ENCODE measurements at regions not wholly inside any gene's neighbourhood (a gene's known extent, or its start where the extent isn't known, plus 50 kb on each side); places are given as distances from the start of the nearest gene placed in this dataset.
A peak's percentile ranks its signal among the peaks of the same experiment; 100 is the strongest.

DNA sequence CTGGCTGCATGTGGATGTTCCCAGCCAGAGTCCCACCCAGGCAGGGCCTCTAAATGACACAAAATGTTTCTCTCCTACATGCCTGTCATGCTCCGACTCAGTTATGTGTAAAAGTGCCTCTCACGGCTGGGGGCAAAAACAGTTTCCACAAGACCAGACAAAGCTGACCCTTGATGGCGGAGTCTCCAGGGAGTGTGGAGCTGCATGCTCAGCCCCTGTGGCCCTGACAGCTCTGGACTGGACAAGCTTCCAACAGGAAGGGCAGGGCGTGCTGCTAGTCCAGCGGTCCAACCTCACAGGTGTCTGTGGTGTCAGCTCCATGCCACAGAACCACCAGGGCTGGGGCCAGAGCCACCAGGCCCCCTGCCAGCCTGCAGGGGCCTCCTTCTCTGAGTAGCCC, 149.6 kb downstream of the CRYBB2 start:
- Histone ChIP-seq H3K27me3 (no peaks in the 10 kb centered on the region), H3K4me3 (no peak overlapping the region), H3K9me3 (no peaks in the 10 kb centered on the region), H3K4me1 (peaks cover 0 to 11% (median 2%) of the 10 kb centered on the region in 4 donors), H3K36me3 (peaks cover 0 to 9% (median 0%) of the 10 kb centered on the region in 4 donors), H3K27ac (no peak overlapping the region)
- no peak for ATAC-seq
- DNase-seq, result no peak
- intact Hi-C loops (cut with DNase I), result no loop called here
- TF ChIP-seq, protein P1, sequence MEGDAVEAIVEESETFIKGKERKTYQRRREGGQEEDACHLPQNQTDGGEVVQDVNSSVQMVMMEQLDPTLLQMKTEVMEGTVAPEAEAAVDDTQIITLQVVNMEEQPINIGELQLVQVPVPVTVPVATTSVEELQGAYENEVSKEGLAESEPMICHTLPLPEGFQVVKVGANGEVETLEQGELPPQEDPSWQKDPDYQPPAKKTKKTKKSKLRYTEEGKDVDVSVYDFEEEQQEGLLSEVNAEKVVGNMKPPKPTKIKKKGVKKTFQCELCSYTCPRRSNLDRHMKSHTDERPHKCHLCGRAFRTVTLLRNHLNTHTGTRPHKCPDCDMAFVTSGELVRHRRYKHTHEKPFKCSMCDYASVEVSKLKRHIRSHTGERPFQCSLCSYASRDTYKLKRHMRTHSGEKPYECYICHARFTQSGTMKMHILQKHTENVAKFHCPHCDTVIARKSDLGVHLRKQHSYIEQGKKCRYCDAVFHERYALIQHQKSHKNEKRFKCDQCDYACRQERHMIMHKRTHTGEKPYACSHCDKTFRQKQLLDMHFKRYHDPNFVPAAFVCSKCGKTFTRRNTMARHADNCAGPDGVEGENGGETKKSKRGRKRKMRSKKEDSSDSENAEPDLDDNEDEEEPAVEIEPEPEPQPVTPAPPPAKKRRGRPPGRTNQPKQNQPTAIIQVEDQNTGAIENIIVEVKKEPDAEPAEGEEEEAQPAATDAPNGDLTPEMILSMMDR (IDR thresholded peaks at IDR 0.05), result no peak
- no CpG with 5 or more reads among the region's 5 CpGs for WGBS (ENCODE audit: insufficient coverage, low coverage, low lambda C conversion rate, missing lambda C conversion rate)

DNA sequence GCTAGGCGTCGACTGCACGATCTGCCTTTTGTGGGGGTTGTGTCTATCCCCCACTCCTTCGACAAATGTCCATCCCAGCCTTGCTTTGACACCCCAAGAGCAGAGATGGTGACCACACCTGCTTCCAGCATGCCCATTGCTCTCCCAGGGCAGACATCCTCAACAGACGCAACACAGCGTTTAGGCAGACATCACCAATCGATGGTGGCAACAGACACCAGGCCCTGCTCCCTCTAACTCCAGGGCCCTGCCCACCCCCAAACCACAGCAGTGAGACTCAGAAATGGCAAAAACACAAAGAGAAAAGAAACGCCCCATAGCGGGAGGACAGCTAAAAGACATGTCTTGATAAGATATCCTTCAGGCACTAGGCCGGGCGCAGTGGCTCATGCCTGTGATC, 150.9 kb downstream of the CRYBB2 start:
- 92% methylated on average over 10 of the region's 11 CpGs for WGBS (ENCODE audit: insufficient coverage, low coverage, low lambda C conversion rate, missing lambda C conversion rate)
- Histone ChIP-seq H3K27ac (no peak overlapping the region), H3K4me3 (no peak overlapping the region), H3K36me3 (peaks cover 0 to 9% (median 0%) of the 10 kb centered on the region in 4 donors), H3K9me3 (no peaks in the 10 kb centered on the region), H3K27me3 (no peaks in the 10 kb centered on the region), H3K4me1 (no peaks in the 10 kb centered on the region)
- TF ChIP-seq POLR2A (IDR thresholded peaks at IDR 0.05), result no peak
- TF ChIP-seq, protein P1 (IDR thresholded peaks at IDR 0.05), result no peak
- ATAC-seq (no peak), DNase-seq (no peak)
- intact Hi-C loops (cut with DNase I), result loop anchor here in 1 of 2 donors (10.0 kb wide), 1 partner anchor 64 kb away; no protein-coding TSS in a partner anchor

DNA sequence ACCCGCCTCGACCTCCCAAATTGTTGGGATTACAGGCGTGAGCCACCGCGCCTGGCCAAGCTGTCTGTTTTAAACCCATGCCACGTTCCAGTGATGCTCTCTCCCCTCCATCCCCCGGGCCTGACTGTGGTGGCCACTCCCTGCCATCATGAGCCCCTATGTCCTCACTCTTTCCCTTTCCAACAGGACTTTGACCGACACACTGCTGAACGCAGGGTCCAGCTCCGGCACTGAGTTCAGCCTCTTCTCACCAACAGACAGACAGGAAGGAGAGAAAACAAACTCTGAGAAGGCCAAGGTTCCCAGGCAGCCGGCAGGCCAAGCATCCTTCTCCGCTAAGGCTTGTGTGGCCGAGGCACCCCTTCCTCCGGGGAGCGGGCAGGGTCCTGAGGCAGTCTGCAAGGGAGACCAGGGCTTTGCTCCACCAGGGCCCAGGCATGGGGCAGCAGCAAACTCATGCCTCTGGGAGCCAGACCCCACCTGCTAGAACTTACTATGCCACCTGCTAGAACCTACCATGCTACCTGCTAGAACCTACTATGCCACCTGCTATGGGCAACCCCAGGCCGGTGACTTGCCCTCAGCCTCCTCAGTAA, 152.7 kb downstream of the CRYBB2 start:
- TF ChIP-seq POLR2A (IDR thresholded peaks at IDR 0.05), result no peak
- TF ChIP-seq, protein P1 (IDR thresholded peaks at IDR 0.05), result no peak
- H3K4me3 ChIP-seq, result no peak overlapping the region
- no peak overlapping the region for H3K27ac ChIP-seq
- no peaks in the 10 kb centered on the region for H3K4me1 ChIP-seq
- no peak for DNase-seq
- H3K27me3 ChIP-seq, result no peaks in the 10 kb centered on the region
- H3K36me3 ChIP-seq, result peaks cover 0 to 13% (median 4%) of the 10 kb centered on the region in 4 donors
- intact Hi-C loops (cut with DNase I), result loop anchor here in 1 of 2 donors (10.0 kb wide), 1 partner anchor 63 kb away; no protein-coding TSS in a partner anchor
- WGBS (ENCODE audit: insufficient coverage, low coverage, low lambda C conversion rate, missing lambda C conversion rate), result 69% methylated on average over 12 of the region's 16 CpGs
- peak; percentile 17 to 58 (median 52) for ATAC-seq
- H3K9me3 ChIP-seq, result no peaks in the 10 kb centered on the region

DNA sequence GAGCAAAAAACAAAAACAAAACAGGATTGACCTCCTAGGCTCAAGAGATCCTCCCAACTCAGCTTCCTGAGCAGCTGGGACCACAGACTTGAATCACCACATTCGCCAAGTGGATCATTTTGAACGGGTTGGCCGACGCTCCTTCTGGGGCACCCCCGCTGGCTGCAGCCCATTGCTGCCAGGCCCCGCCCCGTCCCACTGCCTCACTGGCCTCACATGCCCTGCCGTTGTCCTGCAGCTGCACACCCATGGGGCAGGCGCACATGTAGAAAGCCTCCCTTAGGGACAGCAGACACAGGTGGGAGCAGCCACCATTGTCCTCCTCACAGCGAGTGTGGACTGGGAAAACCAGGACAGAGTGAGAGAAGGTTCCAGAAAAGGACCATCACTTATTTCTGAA, 154.5 kb downstream of the CRYBB2 start:
- Histone ChIP-seq H3K27ac (no peak overlapping the region), H3K4me1 (no peaks in the 10 kb centered on the region), H3K4me3 (no peak overlapping the region), H3K36me3 (peaks cover 0 to 8% (median 4%) of the 10 kb centered on the region in 4 donors), H3K27me3 (no peaks in the 10 kb centered on the region), H3K9me3 (no peaks in the 10 kb centered on the region)
- no peak for TF ChIP-seq POLR2A (IDR thresholded peaks at IDR 0.05)
- TF ChIP-seq, protein P1 (IDR thresholded peaks at IDR 0.05), result no peak
- WGBS (ENCODE audit: insufficient coverage, low coverage, low lambda C conversion rate, missing lambda C conversion rate), result no CpG with 5 or more reads among the region's 10 CpGs
- ATAC-seq, result no peak
- intact Hi-C loops (cut with DNase I), result loop anchor here in 1 of 2 donors (10.0 kb wide), 1 partner anchor 61 kb away; no protein-coding TSS in a partner anchor
- no peak for DNase-seq
